CD4-positive, alpha-beta T cell treated with Interleukin-12 subunit alpha and Interleukin-12 subunit beta, for 1 hour (primary cell): ENCODE measurements at regions not wholly inside any gene's neighbourhood (a gene's known extent, or its start where the extent isn't known, plus 50 kb on each side); places are given as distances from the start of the nearest gene placed in this dataset.
"Not testable (repeated sequence)": the region's sequence is repeated elsewhere in the genome, so short reads cannot be mapped to it uniquely, and the experiment has no call there.

Experiments used
- DNase-seq: peaks from one replicate; pipeline ENCODE4 v3.0.0-alpha.2; 2020

DNA sequence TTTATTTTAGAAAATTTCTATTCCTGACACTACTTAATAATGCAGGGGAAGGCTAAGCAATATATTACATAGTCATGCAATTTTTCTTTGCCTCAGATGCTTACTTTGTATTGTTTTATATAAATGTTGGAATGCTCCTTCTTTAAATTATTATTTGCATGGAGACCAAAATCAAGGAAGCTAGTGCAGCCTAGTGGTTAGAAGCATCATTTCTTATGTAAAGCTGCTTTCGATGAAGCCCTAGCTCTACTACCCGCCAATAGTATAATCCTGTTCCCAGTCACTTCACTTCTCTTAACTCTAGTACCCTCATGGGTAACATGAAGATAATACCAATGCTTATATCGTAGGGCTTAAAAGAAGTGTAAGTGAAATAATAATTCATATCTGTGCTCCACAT is 198.9 kb downstream of the LRATD1 start:
- DNase-seq: no peak

DNA sequence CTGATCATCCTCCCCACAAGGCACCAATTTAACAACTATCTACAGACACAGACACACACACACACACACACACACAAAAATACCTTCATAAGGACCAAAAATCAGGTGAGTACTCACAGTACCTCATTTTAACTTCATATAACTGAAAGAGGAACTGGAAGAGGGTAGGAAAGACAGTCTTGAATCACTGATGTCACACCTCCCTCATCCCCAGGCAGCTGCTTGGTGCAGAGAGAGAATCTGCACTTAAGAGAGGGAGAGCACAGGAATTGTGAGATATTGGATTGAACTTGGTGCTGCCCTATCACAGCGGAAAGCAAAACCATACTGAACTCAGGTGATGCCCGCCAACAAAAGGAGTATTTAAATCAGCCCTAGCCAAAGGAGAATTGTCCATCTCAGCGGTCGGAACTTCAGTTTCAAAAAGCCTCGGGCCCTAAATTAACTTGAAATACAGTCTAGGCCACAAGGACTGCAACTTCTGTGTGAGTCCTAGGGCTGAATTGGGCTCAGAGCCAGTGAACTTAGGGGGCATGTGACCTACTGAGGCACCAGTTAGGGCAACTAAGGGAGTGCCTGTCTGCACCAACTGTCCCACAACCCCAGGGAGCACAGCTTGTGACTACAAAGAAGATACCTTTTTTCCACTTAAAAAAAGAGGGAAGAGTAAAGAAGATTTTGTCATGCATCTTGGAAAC is 211.1 kb downstream of the LRATD1 start:
- no peak for DNase-seq

DNA sequence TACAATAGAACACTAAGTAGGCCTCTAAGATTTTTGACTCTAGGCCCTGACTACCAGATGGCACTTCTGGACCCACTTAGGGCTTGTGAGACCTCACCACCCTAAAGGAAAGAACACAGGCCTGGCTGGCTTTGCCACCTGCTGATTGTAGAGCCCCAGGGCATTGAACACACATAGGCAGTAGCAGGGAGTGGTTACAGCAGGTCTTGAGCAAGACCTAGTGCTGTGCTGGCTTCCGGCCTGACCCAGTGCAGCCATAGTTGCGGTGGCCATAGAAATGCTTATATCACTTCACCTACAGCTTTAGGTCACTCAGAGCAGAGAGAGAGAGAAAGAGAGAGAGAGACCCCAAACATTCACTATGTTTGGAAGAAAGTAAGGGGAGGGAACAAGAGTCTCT is 223.2 kb downstream of the LRATD1 start:
- no peak for DNase-seq

DNA sequence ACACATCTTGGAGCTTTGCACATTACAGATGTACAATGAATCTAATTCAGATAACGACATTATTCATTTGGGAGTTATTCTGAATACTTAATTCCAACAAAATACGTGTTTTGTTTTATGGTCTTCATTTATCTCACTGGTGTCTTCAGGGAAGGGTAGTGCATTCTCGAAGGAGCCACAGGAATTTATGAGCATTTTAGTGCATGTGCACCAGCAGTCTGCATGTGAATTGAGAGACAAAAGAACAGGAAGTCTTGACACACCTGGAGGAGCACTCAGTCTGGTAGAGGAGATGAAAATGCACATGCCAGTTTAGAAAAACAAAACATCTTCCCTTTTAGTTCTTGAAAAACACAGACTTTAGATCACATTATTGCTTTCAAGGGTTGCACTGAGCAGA is 228.7 kb downstream of the LRATD1 start:
- no peak for DNase-seq

DNA sequence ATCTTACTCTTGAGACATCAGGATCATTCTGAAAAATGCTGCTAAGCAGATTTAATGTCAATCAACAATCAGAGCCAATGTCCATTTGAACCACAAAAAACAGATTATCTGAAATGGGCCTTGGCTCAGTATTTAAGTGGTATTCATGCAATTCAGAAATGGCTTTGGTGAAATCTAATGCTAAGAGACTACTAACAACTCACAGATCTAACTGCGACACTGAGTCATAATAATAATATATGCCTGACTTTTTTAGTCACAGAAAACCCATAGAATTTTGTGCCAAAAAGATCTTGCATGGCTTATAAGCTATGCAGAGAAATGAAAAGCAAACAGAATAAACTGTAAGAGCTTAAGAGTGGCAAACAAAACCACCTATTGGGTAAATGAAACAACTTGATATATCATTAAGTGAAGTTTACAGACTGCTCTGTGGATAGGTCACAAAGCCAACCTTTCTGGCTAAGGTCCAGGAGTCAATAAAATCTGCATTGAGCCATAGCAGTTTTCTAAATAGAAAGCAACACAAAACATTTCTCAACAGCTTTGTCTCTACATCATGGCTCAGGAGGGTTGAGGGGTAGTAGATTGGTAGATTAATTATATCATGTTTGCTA is 234.3 kb downstream of the LRATD1 start:
- DNase-seq: no peak

DNA sequence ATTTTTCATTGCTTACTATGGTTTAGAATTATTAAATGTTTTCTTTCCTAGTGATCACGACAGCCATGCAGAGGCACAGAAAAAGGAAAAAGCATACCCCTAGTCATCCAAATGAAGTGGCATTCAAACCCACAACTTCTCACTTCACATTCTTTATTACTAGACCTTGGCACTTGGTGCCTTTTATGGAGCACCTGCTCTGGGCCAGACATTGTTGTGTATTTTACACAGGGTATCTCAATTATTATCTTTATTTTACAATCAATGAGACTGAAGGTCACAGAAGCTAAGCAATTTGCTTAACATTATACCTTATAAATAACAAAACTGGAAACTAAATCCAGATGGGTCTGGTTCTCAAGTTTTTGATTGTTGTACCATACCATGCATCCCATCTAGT is 235.3 kb downstream of the LRATD1 start:
- DNase-seq: no peak

DNA sequence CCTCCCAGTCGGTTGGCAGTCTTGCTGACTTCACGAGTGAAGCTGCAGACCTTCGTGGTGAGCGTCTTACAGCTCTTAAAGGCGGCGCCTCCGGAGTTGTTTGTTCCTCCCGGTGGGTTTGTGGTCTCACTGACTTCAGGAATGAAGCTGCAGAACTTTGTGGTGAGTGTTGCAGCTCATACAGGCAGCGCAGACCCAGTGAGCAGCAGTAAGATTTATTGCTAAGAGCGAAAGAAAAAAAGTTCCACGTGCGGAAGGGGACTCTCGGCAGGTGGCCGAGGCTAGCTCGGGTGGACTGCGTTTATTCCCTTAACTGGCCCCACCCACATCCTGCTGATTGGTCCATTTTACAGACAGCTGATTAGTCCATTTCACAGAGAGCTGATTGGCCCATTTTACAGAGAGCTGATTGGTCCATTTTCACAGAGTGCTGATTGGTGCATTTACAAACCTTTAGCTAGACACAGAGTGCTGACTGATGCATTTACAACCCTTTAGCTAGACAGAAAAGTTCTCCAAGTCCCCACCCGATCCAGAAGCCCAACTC is 240.3 kb downstream of the LRATD1 start:
- no peak for DNase-seq

DNA sequence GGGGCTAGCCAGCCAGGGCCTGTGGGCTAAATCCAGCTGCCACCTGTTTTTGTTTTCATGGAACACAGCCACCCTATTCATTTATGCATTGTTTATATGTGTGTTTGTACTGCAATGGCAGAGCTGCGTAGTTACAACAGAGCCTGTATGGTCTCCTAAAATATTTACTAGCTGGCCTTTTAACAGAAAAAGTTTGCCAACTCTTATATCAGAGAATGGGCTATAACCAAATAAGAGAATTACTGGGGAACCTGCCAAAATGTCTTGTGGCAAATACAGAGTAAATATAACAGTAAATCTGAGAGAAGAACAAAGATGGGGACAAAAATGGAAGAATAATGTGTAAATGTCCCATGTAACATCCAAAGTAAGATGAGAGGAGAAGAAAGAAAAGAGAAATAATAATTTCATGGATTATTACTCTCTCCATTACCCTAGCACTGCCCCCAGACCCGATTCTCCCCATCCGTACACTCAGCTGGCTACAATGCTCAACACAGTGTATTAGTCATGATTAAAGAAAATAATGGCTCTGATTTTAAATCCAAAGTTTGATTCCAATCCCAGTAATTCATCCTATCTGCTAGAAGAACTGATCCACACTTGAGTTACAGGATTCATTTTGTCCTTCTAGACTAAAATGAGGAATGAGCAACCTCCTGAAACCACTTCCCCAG is 249.3 kb downstream of the LRATD1 start:
- no peak for DNase-seq

DNA sequence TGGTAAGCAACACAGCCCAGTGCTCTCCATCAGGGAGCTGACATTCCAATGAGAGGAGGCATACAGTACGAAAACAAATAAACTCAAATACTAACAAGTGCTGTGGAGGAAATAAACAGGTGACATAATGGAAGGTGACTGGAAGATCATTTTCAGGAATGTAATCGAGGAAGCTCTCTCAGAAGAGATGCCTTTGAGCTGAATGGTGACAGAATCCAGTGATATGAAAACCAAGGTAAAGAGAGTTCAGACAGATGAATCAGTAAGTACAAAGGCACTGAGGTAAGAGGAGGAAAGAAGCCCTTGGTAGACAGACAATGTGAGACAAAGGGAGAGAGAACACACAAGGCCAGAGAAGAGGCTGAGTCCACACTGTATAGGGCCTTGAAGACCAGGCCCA is 252.1 kb downstream of the LRATD1 start:
- no peak for DNase-seq

DNA sequence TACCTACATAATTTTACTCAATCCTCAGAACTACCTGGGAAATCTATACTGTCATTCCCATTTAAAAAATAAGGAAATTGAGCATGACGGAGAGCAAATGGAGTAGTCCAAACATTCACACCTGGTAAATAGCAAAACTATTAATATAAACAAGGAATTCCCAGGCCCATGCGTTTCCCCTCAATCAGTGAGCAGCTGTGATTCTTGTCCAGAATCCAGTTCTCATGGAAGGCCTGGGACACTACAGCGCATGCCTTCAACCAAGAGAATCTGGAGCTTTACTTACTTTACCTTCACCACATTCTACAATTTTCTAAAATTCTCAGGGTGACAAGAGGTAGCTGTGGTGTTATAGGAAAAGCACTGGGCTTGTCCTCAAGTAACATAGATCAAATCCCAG is 259.0 kb downstream of the LRATD1 start:
- no peak for DNase-seq

DNA sequence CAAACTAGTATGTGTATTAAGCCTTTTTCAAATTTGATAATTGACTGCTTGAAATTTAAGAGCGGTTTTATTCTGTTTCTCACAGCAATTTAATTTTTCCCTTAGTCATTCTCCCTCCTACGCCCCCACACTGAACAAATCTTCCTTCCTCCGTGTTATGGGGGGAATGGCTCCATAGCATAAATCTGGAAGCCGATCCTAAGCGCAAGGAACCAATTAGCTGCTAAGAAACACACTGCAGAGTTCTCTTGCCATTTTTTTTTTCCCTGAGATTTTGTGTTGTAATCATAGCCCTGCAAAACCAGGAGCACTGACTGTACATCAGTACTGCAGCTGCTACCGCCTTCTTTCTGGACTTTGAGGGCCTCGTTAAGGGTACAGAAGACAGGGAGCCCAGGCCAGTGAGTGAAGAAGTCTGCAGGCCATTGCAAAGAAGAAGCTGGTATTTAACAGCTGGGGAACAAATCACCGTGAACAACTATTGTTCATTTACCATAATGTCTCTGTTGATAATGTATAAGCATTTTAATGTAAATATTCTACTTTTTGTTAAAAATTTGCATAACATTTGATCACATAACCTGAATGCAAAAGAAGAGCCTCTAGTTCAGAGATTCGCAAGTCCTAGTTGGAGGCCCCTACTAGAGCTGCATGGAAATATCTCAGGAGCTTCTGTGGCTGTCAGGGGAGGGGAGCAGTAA is 264.0 kb downstream of the LRATD1 start:
- no peak for DNase-seq

DNA sequence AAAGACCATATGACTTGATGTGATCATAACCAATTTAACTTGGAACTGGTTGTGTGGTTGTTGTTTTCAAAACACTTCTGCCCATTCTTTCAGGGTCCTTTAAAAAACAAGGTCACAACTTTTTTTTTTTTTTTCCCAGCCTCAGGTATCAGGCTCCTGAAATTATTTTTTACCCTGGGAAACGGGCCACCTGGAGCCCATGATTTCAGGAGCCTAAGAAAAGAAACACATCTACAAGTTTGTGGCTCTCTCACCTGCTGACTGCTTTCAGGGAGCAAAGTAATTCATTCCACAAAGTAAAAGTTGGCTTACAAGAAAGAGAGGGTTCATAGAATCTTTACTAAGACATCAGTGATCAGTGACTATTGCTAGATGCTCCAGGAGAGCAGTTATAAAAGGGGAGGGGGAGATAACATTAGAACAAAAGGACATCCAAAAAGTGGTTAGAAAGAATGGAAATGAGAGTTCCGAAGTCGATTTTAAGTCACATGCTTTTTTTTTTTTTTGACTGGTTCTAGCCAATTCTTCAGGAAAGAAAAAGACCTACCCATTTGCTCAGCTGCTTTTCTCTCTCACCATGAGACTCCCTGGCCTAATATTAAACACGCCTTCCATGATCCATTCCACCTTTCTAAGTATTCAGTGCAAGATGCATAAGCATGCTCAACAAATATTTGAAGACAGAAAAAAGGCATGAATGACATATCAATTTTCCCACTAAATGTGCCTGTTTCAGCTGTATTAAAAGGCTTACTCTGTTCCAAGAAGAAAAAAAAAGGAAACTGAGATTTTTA is 267.3 kb downstream of the LRATD1 start:
- no peak for DNase-seq

DNA sequence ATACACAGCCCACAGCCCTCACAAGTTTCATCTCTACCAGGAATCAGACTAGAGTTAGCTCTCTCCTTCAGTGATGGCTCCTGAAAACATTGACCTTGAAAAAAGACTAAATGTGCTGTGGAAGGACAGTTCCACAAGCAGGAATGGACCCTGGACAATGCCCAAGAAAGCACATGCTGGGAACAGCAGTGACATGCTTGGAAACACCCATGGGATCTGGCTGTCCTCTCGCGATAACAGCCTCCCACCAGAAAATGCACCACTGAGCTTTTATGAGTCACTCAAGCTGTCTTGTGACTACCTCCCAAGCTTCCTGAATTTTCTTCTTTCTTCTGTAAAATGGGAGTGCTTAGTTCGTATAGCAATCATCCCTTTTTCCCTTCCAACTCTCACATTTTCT is 269.2 kb downstream of the LRATD1 start:
- DNase-seq: no peak

DNA sequence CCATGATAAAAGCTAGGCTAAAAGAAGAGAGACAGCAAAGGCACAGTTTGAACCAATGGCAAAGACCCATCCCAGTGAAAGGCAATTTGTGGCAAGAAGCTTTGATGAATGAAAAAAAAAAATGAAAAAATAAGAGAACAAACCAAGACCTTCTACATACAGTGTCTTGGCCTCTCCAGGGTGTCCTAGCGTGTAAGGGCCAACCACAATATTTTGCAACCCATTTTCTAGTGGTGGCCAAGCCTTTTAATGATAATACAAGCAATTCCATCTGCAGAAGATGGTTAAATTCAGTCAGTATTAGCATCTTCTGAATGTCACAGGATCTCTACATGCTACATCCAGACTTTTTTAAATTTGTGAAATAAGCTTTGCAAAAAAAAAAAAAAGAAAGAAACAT is 270.4 kb downstream of the LRATD1 start:
- DNase-seq: no peak

DNA sequence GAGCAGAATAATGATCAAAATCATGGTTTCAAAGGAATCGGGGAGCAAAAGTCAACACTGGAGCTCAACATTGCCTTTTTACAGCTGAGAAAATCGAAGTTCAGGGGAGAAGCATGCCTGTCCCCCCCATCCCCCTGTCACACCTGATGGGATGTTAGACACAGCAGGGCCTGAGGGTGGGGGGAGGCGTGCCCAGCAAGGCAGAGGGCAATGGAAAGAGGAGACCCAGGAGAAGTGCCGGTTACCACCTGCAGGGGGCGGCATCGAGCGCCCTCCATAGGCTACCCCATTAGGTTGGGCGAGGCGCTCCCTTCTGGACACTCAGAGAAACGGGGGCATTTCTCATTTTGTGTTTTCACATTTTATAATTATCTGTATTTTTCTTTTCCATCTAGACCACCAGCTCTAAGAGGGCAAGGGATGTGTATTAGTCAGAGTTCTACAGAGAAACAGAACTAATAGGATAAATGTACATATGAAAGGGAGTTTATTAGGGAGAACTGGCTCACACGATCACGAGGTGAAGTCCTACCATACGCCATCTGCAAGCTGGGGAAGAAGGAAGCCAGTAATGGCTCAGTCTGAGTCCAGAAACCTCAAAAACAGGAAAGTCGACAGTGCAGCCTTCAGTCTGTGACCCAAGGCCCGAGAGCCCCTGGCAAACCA is 271.3 kb downstream of the LRATD1 start:
- peak; percentile 34 for DNase-seq

DNA sequence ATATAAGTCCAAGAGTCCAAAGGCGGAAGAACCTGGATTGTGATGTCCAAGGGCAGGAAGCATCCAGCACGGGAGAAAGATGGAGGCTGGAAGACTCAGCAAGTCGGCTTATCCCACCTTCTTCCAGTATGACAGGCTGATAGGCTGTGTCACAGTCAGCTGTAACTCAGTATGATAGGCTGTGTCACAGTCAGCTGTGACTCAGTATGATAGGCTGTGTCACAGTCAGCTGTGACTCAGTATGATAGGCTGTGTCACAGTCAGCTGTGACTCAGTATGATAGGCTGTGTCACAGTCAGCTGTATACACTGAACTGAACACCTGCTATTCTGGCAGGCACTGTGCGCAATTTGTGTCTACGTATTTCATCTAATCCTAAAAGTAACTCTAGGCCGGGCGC is 271.9 kb downstream of the LRATD1 start:
- not testable (repeated sequence) for DNase-seq

DNA sequence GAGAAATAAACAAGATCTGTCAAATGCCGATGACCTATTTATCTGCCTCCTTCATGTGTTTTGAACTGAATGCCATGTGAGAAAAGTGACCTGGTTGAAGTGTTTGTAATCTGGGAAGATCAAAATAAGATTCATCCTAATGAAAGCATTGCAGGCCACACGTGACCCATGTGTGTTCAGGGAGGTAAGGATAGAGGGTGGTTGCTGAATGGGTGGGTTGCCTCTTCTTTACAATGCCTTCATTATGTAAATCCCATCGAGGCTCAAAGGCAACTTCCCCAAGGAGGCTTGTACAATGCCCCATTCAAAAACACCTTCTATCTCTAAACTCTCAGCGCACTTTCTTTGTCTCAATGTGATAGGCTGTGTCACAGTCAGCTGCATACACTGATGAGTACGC is 273.1 kb downstream of the LRATD1 start:
- DNase-seq: no peak

DNA sequence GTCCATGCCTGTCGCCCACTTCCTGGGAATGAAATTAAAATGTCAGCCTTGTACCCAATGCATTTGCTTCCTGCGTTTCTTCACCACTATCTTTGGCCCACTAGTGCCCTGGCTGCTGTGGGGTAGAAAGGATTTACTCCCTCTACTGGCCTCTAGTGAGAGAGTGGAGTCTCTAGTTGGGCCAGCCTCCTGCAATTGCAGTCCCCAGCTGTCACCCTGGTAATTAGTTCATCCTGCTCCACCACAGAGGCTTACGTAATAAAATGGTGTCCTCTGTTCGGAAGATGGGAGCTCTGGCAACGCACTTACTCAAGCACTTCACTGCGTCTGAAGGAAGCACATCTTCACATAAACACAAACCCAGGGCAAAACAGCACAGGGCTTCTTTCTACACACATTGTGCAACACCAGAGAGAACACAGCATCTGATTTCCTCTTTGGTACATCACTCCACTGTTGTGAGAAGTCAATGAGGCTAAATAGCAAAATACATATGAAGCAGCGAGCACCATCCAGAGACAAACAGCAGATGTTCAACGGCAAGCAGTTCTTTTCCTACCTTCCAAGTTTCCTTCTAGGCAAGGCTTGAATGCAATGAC is 274.6 kb downstream of the LRATD1 start:
- DNase-seq: no peak

DNA sequence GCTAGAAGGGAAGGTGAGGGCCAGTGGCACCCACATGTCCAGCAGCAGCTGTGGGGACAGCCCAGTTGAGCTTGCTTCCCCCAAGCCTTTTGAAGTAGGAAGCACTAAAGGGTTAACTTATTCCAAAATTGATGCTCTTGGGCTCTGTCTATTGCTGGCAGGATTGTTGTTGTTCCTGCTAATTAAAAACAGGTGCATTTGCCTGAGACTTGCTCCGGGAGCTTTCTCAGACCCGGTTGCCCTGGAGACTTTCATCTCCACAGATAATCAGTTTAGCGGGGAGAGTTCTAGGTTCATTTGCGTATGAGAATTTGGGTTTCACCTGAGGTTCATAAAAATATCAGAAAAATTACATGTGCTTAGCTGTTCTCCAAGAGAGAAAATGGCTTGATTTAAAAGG is 277.3 kb downstream of the LRATD1 start:
- no peak for DNase-seq

DNA sequence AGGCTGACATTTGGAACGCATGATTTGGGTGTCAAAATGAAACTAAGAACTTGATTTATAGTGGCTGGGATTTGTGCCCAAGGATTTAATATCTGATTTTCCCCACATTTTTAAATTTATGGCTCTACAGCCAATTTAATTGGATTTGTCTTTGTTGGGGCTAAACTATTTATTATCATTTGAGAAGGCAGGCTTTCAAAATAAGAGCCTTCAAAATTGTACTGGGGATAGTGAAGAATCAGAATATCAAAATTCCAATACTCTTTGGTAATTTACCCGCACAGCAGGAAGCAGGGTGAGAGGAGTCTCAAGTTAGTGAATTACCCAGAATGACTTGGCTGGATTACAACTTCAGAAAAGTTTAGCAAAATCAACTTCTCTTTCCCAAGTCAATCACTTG is 278.1 kb downstream of the LRATD1 start:
- no peak for DNase-seq

DNA sequence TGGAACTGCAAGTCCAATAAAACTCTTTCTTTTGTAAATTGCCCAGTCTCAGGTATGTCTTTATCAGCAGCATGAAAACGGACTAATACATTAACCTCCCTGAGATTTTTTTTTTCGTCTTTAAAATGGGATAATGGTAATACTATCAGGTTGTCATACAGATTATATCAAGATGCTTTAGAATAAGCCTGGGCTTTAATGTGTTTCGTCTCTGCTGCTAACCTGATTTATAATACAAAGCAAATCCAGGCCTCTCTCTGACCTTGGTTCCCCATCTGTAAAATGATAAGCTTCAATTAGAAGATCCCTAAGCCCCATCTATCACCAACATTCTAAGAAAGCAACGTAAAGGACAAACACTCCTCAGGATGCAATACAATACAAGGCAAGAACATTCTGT is 283.5 kb downstream of the LRATD1 start:
- DNase-seq: no peak
